ENCODE measurements at regions not wholly inside any gene's neighbourhood (a gene's known extent, or its start where the extent isn't known, plus 50 kb on each side); places are given as distances from the start of the nearest gene placed in this dataset.

- TF ChIP-seq POLR2A (IDR thresholded peaks at IDR 0.05; ENCODE audit: low read depth, low read length) (no peak), USF2 (IDR thresholded peaks at IDR 0.05; ENCODE audit: borderline replicate concordance, low read depth, low read length) (no peak), CTCF (IDR thresholded peaks at IDR 0.05 in 2 of 3, conservative IDR thresholded peaks at IDR 0.05 in 1 of 3; ENCODE audit: control insufficient read depth in 2 of 3, extremely low read depth in 1 of 3, insufficient read depth in 1 of 3, low read depth in 3 of 3, low read length in 3 of 3) (no peak), BHLHE40 (IDR thresholded peaks at IDR 0.05; ENCODE audit: borderline replicate concordance in 1 of 2, low read depth in 2 of 2, low read length in 1 of 2) (no peak), BACH1 (IDR thresholded peaks at IDR 0.05; ENCODE audit: borderline replicate concordance) (no peak), FOXM1 (IDR thresholded peaks at IDR 0.05; ENCODE audit: low read depth, low read length) (no peak), CBFB (IDR thresholded peaks at IDR 0.05; ENCODE audit: low read depth) (no peak), IKZF1 (conservative IDR thresholded peaks at IDR 0.05) (no peak)
Measured at GRCh38 chr3:84634668-84635067, 324.1 kb upstream of the CADM2 start.
